HepG2 (cell line): ENCODE measurements at regions not wholly inside any gene's neighbourhood (a gene's known extent, or its start where the extent isn't known, plus 50 kb on each side); places are given as distances from the start of the nearest gene placed in this dataset.

Experiments
- ATAC-seq: fragments of 200-7000 bp; cut with Tn5 transposase; 3 replicates; pipeline ENCODE4 v1.9.1; 2020; ENCODE audit warnings: mild to moderate bottlenecking, moderate library complexity
- BruUV-seq: library from RNA; stranded (reverse); fragments of 400-500 nt; replicated peaks from 2 replicates; lab custom pipeline; 2021; lab: Mats Ljungman, UMichigan
- CTCF ChIA-PET: fragments of 300-600 bp; formaldehyde crosslinking; extraction: SDS; loops from one replicate; lab custom pipeline; 2021; ENCODE audit warnings: low total read pairs, inconsistent platforms, low intra/inter-chr PET ratio; lab: Yijun Ruan, JAX
- POLR2A ChIA-PET: fragments of 350-600 bp; sonication (Branson Sonifier 250); formaldehyde crosslinking; loops from one replicate; lab custom pipeline; 2020; ENCODE audit warnings: antibody characterized with exemption, inconsistent platforms; lab: Yijun Ruan, JAX
- DNase-seq: peaks from one replicate; pipeline ENCODE4 v3.0.0-alpha.2; 2015; ENCODE audit warnings: low spot score
- FAIRE-seq: peaks from 3 replicates; lab custom pipeline; 2011; peaks lifted over from hg19 to GRCh38; lab: Jason Lieb, UNC
- H2AFZ ChIP-seq: one replicate; pipeline ENCODE4 v1.6.1; 2011; ENCODE audit warnings: low read length, inconsistent platforms
- H3K27ac ChIP-seq: fragments of 300-600 bp; 3 replicates; pipeline ENCODE4 v1.8.0; 2011; ENCODE audit warnings: mixed run types, mild to moderate bottlenecking, mixed read lengths, low read length, inconsistent platforms; ENCODE audit not compliant: insufficient read depth; ENCODE audit errors: extremely low read length
- H3K27me3 ChIP-seq, 2 experiments: fragments of 200-600 bp in 1 of 2; 2 replicates in 1 of 2; 3 replicates in 1 of 2; pipeline versions ENCODE4 v1.6.0 to v1.8.0; 2011; ENCODE audit warnings: low read length in 2 of 2, mild to moderate bottlenecking in 2 of 2, moderate library complexity in 2 of 2, inconsistent platforms in 1 of 2; ENCODE audit not compliant: insufficient read depth in 2 of 2, control insufficient read depth in 1 of 2
- H3K36me3 ChIP-seq, 2 experiments: fragments of 200-600 bp in 1 of 2; replicated peaks in 1 of 2; 2 replicates in 1 of 2; 3 replicates in 1 of 2; pipeline versions ENCODE4 v1.5.1 to v1.8.0; 2011; ENCODE audit warnings: low read length in 2 of 2, inconsistent platforms in 1 of 2; ENCODE audit not compliant: insufficient read depth in 2 of 2, control insufficient read depth in 1 of 2
- H3K4me1 ChIP-seq: 2 replicates; pipeline ENCODE4 v1.5.1; 2012; ENCODE audit warnings: low read length, inconsistent platforms; ENCODE audit not compliant: insufficient read depth
- H3K4me2 ChIP-seq: 2 replicates; pipeline ENCODE4 v1.6.0; 2011; ENCODE audit warnings: low read depth, low read length, inconsistent platforms
- H3K4me3 ChIP-seq, 3 experiments: fragments of 200-600 bp in 1 of 3; sonication (generic), shearing (Covaris generic) in 1 of 3; replicated peaks in 1 of 3; 2 replicates each; pipeline ENCODE4 v1.5.1; 2011 to 2016; ENCODE audit warnings: low read length in 3 of 3, inconsistent platforms in 2 of 3, low read depth in 2 of 3, mild to moderate bottlenecking in 2 of 3, control low read depth in 1 of 3, mixed read lengths in 1 of 3; ENCODE audit not compliant: insufficient read depth in 1 of 3
- H3K79me2 ChIP-seq: one replicate; pipeline ENCODE4 v1.6.1; 2011; ENCODE audit warnings: low read length, inconsistent platforms; ENCODE audit not compliant: insufficient read depth
- H3K9ac ChIP-seq: 2 replicates; pipeline ENCODE4 v1.6.0; 2011; ENCODE audit warnings: mild to moderate bottlenecking, low read depth, low read length, inconsistent platforms; ENCODE audit not compliant: insufficient read depth
- H3K9me3 ChIP-seq: 2 replicates; pipeline ENCODE4 v1.5.1; 2012; ENCODE audit warnings: mild to moderate bottlenecking, low read length
- H4K20me1 ChIP-seq: 2 replicates; pipeline ENCODE4 v1.6.0; 2011; ENCODE audit warnings: inconsistent platforms, mild to moderate bottlenecking, low read length, moderate library complexity; ENCODE audit not compliant: insufficient read depth
- EZH2 ChIP-seq: conservative IDR thresholded peaks from 2 replicates; pipeline ENCODE4 v1.6.1; 2012; ENCODE audit warnings: mild to moderate bottlenecking, low read depth, low read length, moderate library complexity
- GFI1 ChIP-seq: sonication (generic); formaldehyde crosslinking; IDR thresholded peaks from 2 replicates; pipeline ENCODE4 v1.5.0; 2020; ENCODE audit warnings: missing genetic modification reagents, mild to moderate bottlenecking, borderline replicate concordance
- GMEB1 ChIP-seq: sonication (generic); formaldehyde crosslinking; IDR thresholded peaks from 2 replicates; pipeline ENCODE4 v1.5.1; 2020; ENCODE audit warnings: missing genetic modification reagents, mild to moderate bottlenecking, borderline replicate concordance
- HNRNPL ChIP-seq: fragments of 200-400 bp; formaldehyde crosslinking; IDR thresholded peaks from 2 replicates; pipeline ENCODE4 v1.6.1; 2017; ENCODE audit warnings: mild to moderate bottlenecking, low read depth, low read length
- MTERF4 ChIP-seq: sonication (generic); formaldehyde crosslinking; IDR thresholded peaks from 2 replicates; pipeline ENCODE4 v1.8.0; 2023; ENCODE audit warnings: mild to moderate bottlenecking, missing genetic modification reagents
- U2AF2 ChIP-seq: fragments of 200-400 bp; formaldehyde crosslinking; IDR thresholded peaks from 2 replicates; pipeline ENCODE4 v1.6.1; 2017; ENCODE audit warnings: low read depth, mild to moderate bottlenecking, low read length
- ZBTB14 ChIP-seq: sonication (generic); formaldehyde crosslinking; IDR thresholded peaks from 2 replicates; pipeline ENCODE4 v1.4.0; 2020; ENCODE audit warnings: missing genetic modification reagents
- ZNF101 ChIP-seq: sonication (generic); formaldehyde crosslinking; IDR thresholded peaks from 2 replicates; pipeline ENCODE4 v1.4.0; 2020; ENCODE audit warnings: mild to moderate bottlenecking, low read depth, missing genetic modification reagents, borderline replicate concordance
- ZNF335 ChIP-seq: sonication (generic); formaldehyde crosslinking; IDR thresholded peaks from 2 replicates; pipeline ENCODE4 v1.4.0; 2020; ENCODE audit warnings: missing genetic modification reagents
- WGBS: methylation state at CpG from one replicate; pipeline ENCODE4 v1.1.6; 2017; ENCODE audit warnings: low lambda C conversion rate; 5-methylcytosine and 5-hydroxymethylcytosine counted together
- in situ Hi-C: cut with HindIII; loops from 2 replicates; pipeline ENCODE4 v1.10.0; 2017; ENCODE audit warnings: low pct_unique_long_range_greater_than_20kb; ENCODE audit not compliant: extremely low pct_ligation_motif_present
- intact Hi-C: fragments of 100-400 bp; cut with micrococcal nuclease; formaldehyde crosslinking; loops from one replicate; pipeline ENCODE4 v1.10.0; 2022; ENCODE audit not compliant: unreplicated experiment

GRCh38 chr11:86748296-86748695, 52.0 kb upstream of the PRSS23 start (continued):
- TF ChIP-seq U2AF2 = no peak
- TF ChIP-seq GFI1 (CRISPR knock-in tag) = no peak
- no peak for TF ChIP-seq EZH2
- no peak for TF ChIP-seq HNRNPL

GRCh38 chr11:86747801-86748200, 52.5 kb upstream of the PRSS23 start:
- Histone ChIP-seq H2AFZ (no peak overlapping the region), H3K27ac (no peak overlapping the region), H4K20me1 (no peaks in the 10 kb centered on the region), H3K4me2 (no peak overlapping the region), H3K4me1 (peaks cover 12% of the 10 kb centered on the region), H3K4me3 (no peak overlapping the region), H3K27me3 (peaks cover 2% of the 10 kb centered on the region in 2 experiments; a peak in 1 of 5 replicates), H3K36me3 (no peaks in the 10 kb centered on the region), H3K9ac (no peak overlapping the region)
- CTCF ChIA-PET = no interaction called here
- no TSS peak for BruUV-seq
- no peak for FAIRE-seq
- WGBS = 65% methylated on average over 3 of the region's 3 CpGs
- ATAC-seq = no peak
- intact Hi-C loops (no loop called here), in situ Hi-C loops (no loop called here)
- POLR2A ChIA-PET = no interaction called here
- DNase-seq = no peak
- no peak for TF ChIP-seq GMEB1
- no peak for TF ChIP-seq ZNF101 (CRISPR knock-in tag)
- TF ChIP-seq MTERF4 (CRISPR knock-in tag) = no peak
- TF ChIP-seq ZNF335 (CRISPR knock-in tag) = no peak
- TF ChIP-seq ZBTB14 (CRISPR knock-in tag) = no peak
- TF ChIP-seq, all 625 proteins: peak for 0
- Histone ChIP-seq H3K9me3 (no peaks in the 10 kb centered on the region), H3K79me2 (no peaks in the 10 kb centered on the region)
